ENCODE measurements at regions not wholly inside any gene's neighbourhood (a gene's known extent, or its start where the extent isn't known, plus 50 kb on each side); places are given as distances from the start of the nearest gene placed in this dataset.

DNA sequence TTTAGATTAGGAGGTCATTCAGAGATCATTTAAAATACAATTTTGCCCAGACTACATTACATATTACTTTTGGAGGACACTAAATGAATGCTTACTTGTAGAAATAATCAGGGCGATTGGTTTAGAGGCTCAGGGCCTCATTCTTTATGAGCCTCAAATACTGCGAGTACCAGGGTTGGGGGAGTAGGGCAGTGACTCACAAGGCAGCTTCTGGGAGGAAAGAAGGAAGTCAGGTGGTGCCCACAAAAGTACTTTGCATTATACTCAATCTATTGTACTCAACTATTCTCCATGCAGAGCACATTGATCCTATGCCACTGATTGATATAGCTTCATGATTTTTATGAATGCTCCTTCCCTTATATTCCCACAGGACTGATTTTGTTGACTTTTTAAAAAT, 166.9 kb downstream of the SOCS6 start:
- Histone ChIP-seq H3K27ac (ENCODE audit: low read depth in 1 of 2, low read length in 2 of 2) (no peak overlapping the region), H3K4me3 (ENCODE audit: low read length in 2 of 2) (no peak overlapping the region), H3K27me3 (ENCODE audit: control insufficient read depth in 1 of 2, insufficient read depth in 2 of 2, low read length in 1 of 2) (no peaks in the 10 kb centered on the region), H3K4me1 (ENCODE audit: control insufficient read depth in 1 of 2, insufficient read depth in 2 of 2, low read length in 2 of 2) (no peaks in the 10 kb centered on the region), H3K9me3 (ENCODE audit: control insufficient read depth, low read length) (no peaks in the 10 kb centered on the region), H3K36me3 (ENCODE audit: control insufficient read depth in 1 of 2, insufficient read depth in 2 of 2, low read length in 1 of 2) (no peaks in the 10 kb centered on the region)
- DNase-seq: no peak
- intact Hi-C loops (cut with DNase I): no loop called here
- WGBS, 2 donors: 83 to 91% methylated on average over 2 of the region's 2 CpGs
- ATAC-seq (ENCODE audit: low FRiP score): no peak

DNA sequence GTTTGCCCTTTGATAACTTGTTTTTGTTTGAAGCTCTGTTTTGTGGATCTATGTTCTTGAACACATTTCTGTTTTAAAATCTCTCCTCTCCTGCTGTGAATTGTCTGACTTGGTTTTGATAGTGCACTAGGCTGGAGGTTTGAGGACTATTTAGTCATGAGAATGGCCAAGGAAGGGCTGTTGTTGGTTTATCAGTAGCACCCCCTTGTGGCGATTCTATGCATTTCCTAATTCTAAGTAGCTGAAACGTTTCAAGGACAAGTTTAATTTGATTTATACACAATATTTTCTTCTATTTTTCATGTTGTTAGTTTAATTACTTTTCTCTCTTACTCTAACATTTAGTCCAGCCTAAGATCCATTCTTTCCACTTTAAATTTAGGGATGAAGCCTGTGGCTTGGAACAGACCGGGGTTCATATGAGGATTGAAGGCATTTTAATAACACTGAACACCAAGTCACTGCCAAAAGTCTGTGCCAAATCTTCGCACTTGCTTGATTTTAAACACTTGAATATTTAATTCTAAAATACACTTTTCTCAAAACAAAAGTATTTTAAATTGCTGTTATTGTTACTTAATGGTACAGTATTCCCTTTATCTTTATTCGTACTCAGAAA, 166.0 kb downstream of the SOCS6 start:
- H3K9me3 ChIP-seq (ENCODE audit: control insufficient read depth, low read length): no peaks in the 10 kb centered on the region
- no peaks in the 10 kb centered on the region for H3K27me3 ChIP-seq (ENCODE audit: control insufficient read depth in 1 of 2, insufficient read depth in 2 of 2, low read length in 1 of 2)
- no peak for ATAC-seq (ENCODE audit: low FRiP score)
- H3K4me1 ChIP-seq (ENCODE audit: control insufficient read depth in 1 of 2, insufficient read depth in 2 of 2, low read length in 2 of 2): no peaks in the 10 kb centered on the region
- intact Hi-C loops (cut with DNase I): loop anchor here in 1 of 2 donors (5.0 kb wide), 1 partner anchor 258 kb away; no protein-coding TSS in a partner anchor
- DNase-seq: no peak
- H3K36me3 ChIP-seq (ENCODE audit: control insufficient read depth in 1 of 2, insufficient read depth in 2 of 2, low read length in 1 of 2): no peaks in the 10 kb centered on the region
- 14% methylated on average over 5 of the region's 5 CpGs for WGBS, 2 donors
- no peak overlapping the region for H3K27ac ChIP-seq (ENCODE audit: low read depth in 1 of 2, low read length in 2 of 2)
- no peak overlapping the region for H3K4me3 ChIP-seq (ENCODE audit: low read length in 2 of 2)

DNA sequence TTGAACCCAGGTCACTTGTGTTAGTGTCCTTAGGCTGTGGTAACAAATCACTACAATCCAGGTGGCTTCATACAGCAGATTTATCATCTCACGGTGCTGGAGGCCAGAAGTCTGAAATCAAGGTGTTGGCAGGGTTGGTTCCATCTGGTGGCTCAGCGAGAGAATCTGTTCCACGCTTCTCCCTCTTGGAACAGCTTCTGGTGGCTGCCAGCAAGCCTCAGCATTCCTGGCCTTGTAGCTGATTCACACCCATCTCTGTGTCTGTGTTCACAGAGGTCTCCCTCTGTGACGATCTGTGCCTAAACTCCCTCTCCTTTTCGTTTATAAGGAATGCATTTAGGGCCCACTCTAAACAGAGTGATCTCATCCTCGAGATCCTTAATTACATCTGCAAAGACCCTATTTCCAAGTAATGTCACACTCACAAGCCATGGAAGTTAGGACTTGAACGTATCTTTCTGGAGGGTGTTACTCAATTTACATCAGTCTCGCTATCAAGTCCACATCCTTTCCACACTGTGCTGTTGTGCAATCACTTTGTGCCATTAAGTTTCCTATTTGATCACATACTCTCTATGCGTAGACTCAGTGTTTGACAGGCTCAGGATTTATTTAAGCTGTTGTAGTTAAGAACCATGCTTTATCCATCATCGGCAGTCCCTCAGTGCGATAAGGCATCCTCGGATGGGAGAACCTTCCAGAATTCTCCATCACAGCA, 164.4 kb downstream of the SOCS6 start:
- Histone ChIP-seq H3K27me3 (ENCODE audit: control insufficient read depth in 1 of 2, insufficient read depth in 2 of 2, low read length in 1 of 2) (no peaks in the 10 kb centered on the region), H3K4me3 (ENCODE audit: low read length in 2 of 2) (no peak overlapping the region), H3K27ac (ENCODE audit: low read depth in 1 of 2, low read length in 2 of 2) (no peak overlapping the region), H3K9me3 (ENCODE audit: control insufficient read depth, low read length) (no peaks in the 10 kb centered on the region), H3K4me1 (ENCODE audit: control insufficient read depth in 1 of 2, insufficient read depth in 2 of 2, low read length in 2 of 2) (no peaks in the 10 kb centered on the region), H3K36me3 (ENCODE audit: control insufficient read depth in 1 of 2, insufficient read depth in 2 of 2, low read length in 1 of 2) (no peaks in the 10 kb centered on the region)
- intact Hi-C loops (cut with DNase I): loop anchor here in 1 of 2 donors (5.0 kb wide), 1 partner anchor 256 kb away; no protein-coding TSS in a partner anchor
- ATAC-seq (ENCODE audit: low FRiP score): no peak
- no peak for DNase-seq
- 83 to 88% methylated on average over 12 of the region's 12 CpGs for whole genome bisulfite sequencing, 2 donors

DNA sequence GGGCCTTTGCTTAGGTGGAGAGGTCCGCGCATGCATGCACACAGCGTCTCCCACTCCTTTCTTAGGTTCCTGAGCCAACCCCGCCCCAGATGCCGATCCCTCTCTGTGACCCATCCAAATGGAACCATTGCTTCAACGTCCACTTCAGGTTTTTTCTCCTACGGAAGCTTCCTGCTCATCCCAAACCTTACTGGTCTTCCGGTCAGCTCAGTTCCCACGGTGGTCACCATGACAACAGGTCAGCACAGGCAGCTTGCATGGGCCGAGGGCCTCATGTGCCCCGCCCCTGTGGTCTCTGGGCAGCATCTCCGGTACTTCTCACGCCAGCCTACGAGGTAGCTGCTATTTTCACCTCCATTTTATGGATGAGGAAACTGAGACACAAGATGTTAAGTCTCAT, 163.7 kb downstream of the SOCS6 start:
- Histone ChIP-seq H3K4me1 (ENCODE audit: control insufficient read depth in 1 of 2, insufficient read depth in 2 of 2, low read length in 2 of 2) (no peaks in the 10 kb centered on the region), H3K36me3 (ENCODE audit: control insufficient read depth in 1 of 2, insufficient read depth in 2 of 2, low read length in 1 of 2) (no peaks in the 10 kb centered on the region), H3K9me3 (ENCODE audit: control insufficient read depth, low read length) (no peaks in the 10 kb centered on the region), H3K27me3 (ENCODE audit: control insufficient read depth in 1 of 2, insufficient read depth in 2 of 2, low read length in 1 of 2) (no peaks in the 10 kb centered on the region), H3K27ac (ENCODE audit: low read depth in 1 of 2, low read length in 2 of 2) (no peak overlapping the region), H3K4me3 (ENCODE audit: low read length in 2 of 2) (no peak overlapping the region)
- 73 to 77% methylated on average over 14 of the region's 14 CpGs for WGBS, 2 donors
- ATAC-seq (ENCODE audit: low FRiP score) (no peak), DNase-seq (no peak)
- intact Hi-C loops (cut with DNase I): loop anchor here in 1 of 2 donors (5.0 kb wide), 1 partner anchor 255 kb away; no protein-coding TSS in a partner anchor

GRCh38 chr18:70450426-70451253, 161.8 kb downstream of the SOCS6 start:
- Histone ChIP-seq H3K36me3 (ENCODE audit: control insufficient read depth in 1 of 2, insufficient read depth in 2 of 2, low read length in 1 of 2) (no peaks in the 10 kb centered on the region), H3K27ac (ENCODE audit: low read depth in 1 of 2, low read length in 2 of 2) (no peak overlapping the region), H3K4me1 (ENCODE audit: control insufficient read depth in 1 of 2, insufficient read depth in 2 of 2, low read length in 2 of 2) (no peaks in the 10 kb centered on the region), H3K9me3 (ENCODE audit: control insufficient read depth, low read length) (no peaks in the 10 kb centered on the region), H3K27me3 (ENCODE audit: control insufficient read depth in 1 of 2, insufficient read depth in 2 of 2, low read length in 1 of 2) (no peaks in the 10 kb centered on the region), H3K4me3 (ENCODE audit: low read length in 2 of 2) (no peak overlapping the region)
- WGBS, 2 donors: 39 to 40% methylated on average over 2 of the region's 2 CpGs
- intact Hi-C loops (cut with DNase I): loop anchor here in 1 of 2 donors (5.0 kb wide), 1 partner anchor 253 kb away; no protein-coding TSS in a partner anchor
- no peak for ATAC-seq (ENCODE audit: low FRiP score)
- no peak for DNase-seq

DNA sequence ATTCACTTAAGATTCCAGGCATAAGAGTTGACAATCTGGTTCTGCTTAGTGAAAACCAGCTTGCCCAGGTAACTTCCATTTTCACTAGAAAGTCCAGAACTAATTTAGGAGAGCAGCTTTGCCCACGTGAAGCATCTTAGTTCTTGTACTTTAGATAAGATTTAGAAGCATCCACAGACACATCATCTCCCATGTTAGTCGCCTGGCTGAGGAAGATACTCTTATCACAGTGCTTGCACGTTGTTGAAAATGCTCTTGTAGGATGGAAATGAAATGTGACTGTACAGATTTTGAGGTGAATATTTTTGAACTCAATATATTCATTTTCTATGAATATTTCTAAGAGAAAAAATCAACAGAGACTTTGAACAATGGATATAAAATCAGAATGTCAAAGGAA, 159.7 kb downstream of the SOCS6 start:
- intact Hi-C loops (cut with DNase I): no loop called here
- H3K27me3 ChIP-seq (ENCODE audit: control insufficient read depth in 1 of 2, insufficient read depth in 2 of 2, low read length in 1 of 2): no peaks in the 10 kb centered on the region
- ATAC-seq (ENCODE audit: low FRiP score) (no peak), DNase-seq (no peak)
- WGBS, 2 donors: 60 to 63% methylated on average over 3 of the region's 3 CpGs
- H3K4me3 ChIP-seq (ENCODE audit: low read length in 2 of 2): no peak overlapping the region
- H3K36me3 ChIP-seq (ENCODE audit: control insufficient read depth in 1 of 2, insufficient read depth in 2 of 2, low read length in 1 of 2): no peaks in the 10 kb centered on the region
- H3K27ac ChIP-seq (ENCODE audit: low read depth in 1 of 2, low read length in 2 of 2): no peak overlapping the region
- H3K9me3 ChIP-seq (ENCODE audit: control insufficient read depth, low read length): peaks cover 5% of the 10 kb centered on the region
- H3K4me1 ChIP-seq (ENCODE audit: control insufficient read depth in 1 of 2, insufficient read depth in 2 of 2, low read length in 2 of 2): no peaks in the 10 kb centered on the region

- Histone ChIP-seq H3K27ac (ENCODE audit: low read depth in 1 of 2, low read length in 2 of 2) (no peak overlapping the region), H3K4me1 (ENCODE audit: control insufficient read depth in 1 of 2, insufficient read depth in 2 of 2, low read length in 2 of 2) (no peaks in the 10 kb centered on the region), H3K36me3 (ENCODE audit: control insufficient read depth in 1 of 2, insufficient read depth in 2 of 2, low read length in 1 of 2) (no peaks in the 10 kb centered on the region), H3K4me3 (ENCODE audit: low read length in 2 of 2) (no peak overlapping the region), H3K9me3 (ENCODE audit: control insufficient read depth, low read length) (peaks cover 9% of the 10 kb centered on the region), H3K27me3 (ENCODE audit: control insufficient read depth in 1 of 2, insufficient read depth in 2 of 2, low read length in 1 of 2) (no peaks in the 10 kb centered on the region)
- ATAC-seq (ENCODE audit: low FRiP score): no peak
- intact Hi-C loops (cut with DNase I): no loop called here
- WGBS, 2 donors: 45 to 55% methylated on average over 3 of the region's 3 CpGs
- DNase-seq: no peak
These were observed 157.2 kb downstream of the SOCS6 start for GRCh38 chr18:70446063-70446462.

GRCh38 chr18:70442933-70443332, 154.1 kb downstream of the SOCS6 start:
- 80 to 95% methylated on average over 5 of the region's 5 CpGs for WGBS, 2 donors
- no peaks in the 10 kb centered on the region for H3K36me3 ChIP-seq (ENCODE audit: control insufficient read depth in 1 of 2, insufficient read depth in 2 of 2, low read length in 1 of 2)
- no peaks in the 10 kb centered on the region for H3K27me3 ChIP-seq (ENCODE audit: control insufficient read depth in 1 of 2, insufficient read depth in 2 of 2, low read length in 1 of 2)
- H3K4me3 ChIP-seq (ENCODE audit: low read length in 2 of 2): no peak overlapping the region
- intact Hi-C loops (cut with DNase I): no loop called here
- DNase-seq (no peak), ATAC-seq (ENCODE audit: low FRiP score) (no peak)
- H3K9me3 ChIP-seq (ENCODE audit: control insufficient read depth, low read length): peaks cover 9% of the 10 kb centered on the region
- no peaks in the 10 kb centered on the region for H3K4me1 ChIP-seq (ENCODE audit: control insufficient read depth in 1 of 2, insufficient read depth in 2 of 2, low read length in 2 of 2)
- no peak overlapping the region for H3K27ac ChIP-seq (ENCODE audit: low read depth in 1 of 2, low read length in 2 of 2)

All from aorta (tissue), 5 donors.